Mucosa of rectum (tissue), 2 donors: ENCODE measurements at regions not wholly inside any gene's neighbourhood (a gene's known extent, or its start where the extent isn't known, plus 50 kb on each side); places are given as distances from the start of the nearest gene placed in this dataset.
"Not testable (repeated sequence)": the region's sequence is repeated elsewhere in the genome, so short reads cannot be mapped to it uniquely, and the experiment has no call there.

Source experiments
- H3K27ac ChIP-seq, 2 donors: one replicate each; pipeline ENCODE4 v1.7.0; 2013; ENCODE audit warnings: inconsistent platforms in 2 of 2, low read depth in 2 of 2, low read length in 2 of 2
- H3K27me3 ChIP-seq, 2 donors: one replicate each; pipeline ENCODE4 v1.7.0; 2013; ENCODE audit warnings: low read length in 2 of 2; ENCODE audit not compliant: control insufficient read depth in 2 of 2, insufficient read depth in 2 of 2
- H3K36me3 ChIP-seq, 2 donors: one replicate each; pipeline ENCODE4 v1.7.0; 2013; ENCODE audit warnings: low read length in 2 of 2; ENCODE audit not compliant: control insufficient read depth in 2 of 2, insufficient read depth in 2 of 2
- H3K4me1 ChIP-seq, 2 donors: one replicate each; pipeline ENCODE4 v1.7.0; 2013; ENCODE audit warnings: low read length in 2 of 2, mild to moderate bottlenecking in 1 of 2; ENCODE audit not compliant: control insufficient read depth in 2 of 2, insufficient read depth in 2 of 2
- H3K4me3 ChIP-seq, 2 donors: one replicate each; pipeline ENCODE4 v1.7.0; 2013; ENCODE audit warnings: low read length in 2 of 2
- H3K9ac ChIP-seq, 2 donors: one replicate each; pipeline ENCODE4 v1.7.0; 2013; ENCODE audit warnings: low read length in 2 of 2, low read depth in 1 of 2, mild to moderate bottlenecking in 1 of 2
- H3K9me3 ChIP-seq, 2 donors: one replicate each; pipeline ENCODE4 v1.7.0; 2013; ENCODE audit warnings: low read length in 2 of 2; ENCODE audit not compliant: control insufficient read depth in 2 of 2
- donor health status: healthy.
- donor health status: Normal muscosa, but diverticular disease.

- Histone ChIP-seq H3K4me1 (no peaks in the 10 kb centered on the region), H3K4me3 (no peak overlapping the region), H3K9me3 (no peaks in the 10 kb centered on the region), H3K9ac (no peak overlapping the region), H3K36me3 (no peaks in the 10 kb centered on the region), H3K27me3 (no peaks in the 10 kb centered on the region), H3K27ac (no peak overlapping the region)
Measured at GRCh38 chr3:707041-707440, 385.8 kb upstream of the CNTN6 start.

GRCh38 chr3:713006-713621, 379.7 kb upstream of the CNTN6 start:
- Histone ChIP-seq H3K36me3 (no peaks in the 10 kb centered on the region), H3K4me3 (no peak overlapping the region), H3K4me1 (no peaks in the 10 kb centered on the region), H3K27me3 (no peaks in the 10 kb centered on the region), H3K9me3 (peaks cover 0 to 2% of the 10 kb centered on the region in 2 donors), H3K9ac (no peak overlapping the region), H3K27ac (no peak overlapping the region)

GRCh38 chr3:713947-714620, 378.7 kb upstream of the CNTN6 start:
- Histone ChIP-seq H3K27me3 (no peaks in the 10 kb centered on the region), H3K4me3 (no peak overlapping the region), H3K27ac (no peak overlapping the region), H3K9ac (no peak overlapping the region), H3K9me3 (peaks cover 0 to 2% of the 10 kb centered on the region in 2 donors), H3K4me1 (no peaks in the 10 kb centered on the region), H3K36me3 (no peaks in the 10 kb centered on the region)

- H3K4me3 ChIP-seq, result no peak overlapping the region
- no peaks in the 10 kb centered on the region for H3K27me3 ChIP-seq
- no peaks in the 10 kb centered on the region for H3K9me3 ChIP-seq
- H3K4me1 ChIP-seq, result no peaks in the 10 kb centered on the region
- H3K36me3 ChIP-seq, result no peaks in the 10 kb centered on the region
- H3K9ac ChIP-seq, result no peak overlapping the region
- H3K27ac ChIP-seq, result no peak overlapping the region
Measured at GRCh38 chr3:721086-721485, 371.7 kb upstream of the CNTN6 start.

GRCh38 chr3:732326-732928, 360.4 kb upstream of the CNTN6 start:
- H3K4me1 ChIP-seq, result no peaks in the 10 kb centered on the region
- no peaks in the 10 kb centered on the region for H3K9me3 ChIP-seq

GRCh38 chr3:733313-733712, 359.5 kb upstream of the CNTN6 start:
- Histone ChIP-seq H3K4me1 (no peaks in the 10 kb centered on the region), H3K9me3 (no peaks in the 10 kb centered on the region), H3K27ac (no peak overlapping the region), H3K4me3 (no peak overlapping the region), H3K36me3 (no peaks in the 10 kb centered on the region), H3K27me3 (no peaks in the 10 kb centered on the region), H3K9ac (no peak overlapping the region)

More at GRCh38 chr3:732326-732928, 360.4 kb upstream of the CNTN6 start:
- Histone ChIP-seq H3K4me3 (no peak overlapping the region), H3K36me3 (no peaks in the 10 kb centered on the region), H3K27ac (no peak overlapping the region), H3K27me3 (no peaks in the 10 kb centered on the region), H3K9ac (no peak overlapping the region)

GRCh38 chr3:757711-758110, 335.1 kb upstream of the CNTN6 start:
- Histone ChIP-seq H3K4me3 (no peak overlapping the region), H3K36me3 (no peaks in the 10 kb centered on the region), H3K27me3 (no peaks in the 10 kb centered on the region), H3K9ac (no peak overlapping the region), H3K4me1 (no peaks in the 10 kb centered on the region), H3K9me3 (no peaks in the 10 kb centered on the region), H3K27ac (no peak overlapping the region)

- no peak overlapping the region for H3K4me3 ChIP-seq
- no peaks in the 10 kb centered on the region for H3K36me3 ChIP-seq
- H3K9ac ChIP-seq, result no peak overlapping the region
- no peaks in the 10 kb centered on the region for H3K27me3 ChIP-seq
- H3K4me1 ChIP-seq, result no peaks in the 10 kb centered on the region
- H3K9me3 ChIP-seq, result no peaks in the 10 kb centered on the region
- H3K27ac ChIP-seq, result no peak overlapping the region
Measured at GRCh38 chr3:759106-759505, 333.7 kb upstream of the CNTN6 start.

- H3K4me1 ChIP-seq, H3K36me3 ChIP-seq, H3K4me3 ChIP-seq, H3K27ac ChIP-seq, H3K9me3 ChIP-seq, H3K9ac ChIP-seq, H3K27me3 ChIP-seq: not testable (repeated sequence)
Measured at GRCh38 chr3:773433-773832, 319.4 kb upstream of the CNTN6 start.

GRCh38 chr3:775178-775880, 317.5 kb upstream of the CNTN6 start:
- Histone ChIP-seq H3K27me3 (no peaks in the 10 kb centered on the region), H3K27ac (no peak overlapping the region), H3K4me3 (no peak overlapping the region), H3K36me3 (no peaks in the 10 kb centered on the region), H3K4me1 (no peaks in the 10 kb centered on the region), H3K9me3 (no peaks in the 10 kb centered on the region), H3K9ac (no peak overlapping the region)
